ENCODE measurements at regions not wholly inside any gene's neighbourhood (a gene's known extent, or its start where the extent isn't known, plus 50 kb on each side); places are given as distances from the start of the nearest gene placed in this dataset.

- H3K27me3 ChIP-seq (ENCODE audit: insufficient read depth, low read depth), result no peaks in the 10 kb centered on the region
- no peaks in the 10 kb centered on the region for H3K9me2 ChIP-seq (ENCODE audit: insufficient read depth)
- H3K27ac ChIP-seq, result no peak overlapping the region
- no peak overlapping the region for H3K4me3 ChIP-seq
- peak; percentile 37 to 47 for DNase-seq
- no peaks in the 10 kb centered on the region for H3K4me1 ChIP-seq (replicated peaks; ENCODE audit: insufficient read depth)
- H2AFZ ChIP-seq, result no peak overlapping the region
- no peaks in the 10 kb centered on the region for H3F3A ChIP-seq (ENCODE audit: insufficient read depth, low read depth)
- no peak overlapping the region for H3K4me2 ChIP-seq
- no TSS peak for BruUV-seq (replicated peaks)
- H3K36me3 ChIP-seq (ENCODE audit: low read depth), result no peaks in the 10 kb centered on the region
- ChIA-PET POLR2A (ENCODE audit: unreplicated experiment) (no interaction called here), CTCF (no interaction called here)
- TF ChIP-seq CTCF (conservative IDR thresholded peaks at IDR 0.05) (peak; percentile 96), EZH2 (IDR thresholded peaks at IDR 0.05; ENCODE audit: low read depth) (no peak)
- 0 out of 2 replicates have a peak, but pooled peaks cover under 1% of the 10 kb centered on the region for H3K9me3 ChIP-seq (ENCODE audit: insufficient read depth, low read depth)
- intact Hi-C loops (cut with micrococcal nuclease; ENCODE audit: unreplicated experiment), result loop anchor here (1.0 kb wide), 3 partner anchors 275 to 399 kb away; no protein-coding TSS in a partner anchor
- no peaks in the 10 kb centered on the region for H4K20me1 ChIP-seq (ENCODE audit: insufficient read depth)
- no peaks in the 10 kb centered on the region for H3K79me2 ChIP-seq (ENCODE audit: low read depth)
These were observed 435.1 kb upstream of the DDI1 start for GRCh38 chr11:103601225-103601846.

DNA sequence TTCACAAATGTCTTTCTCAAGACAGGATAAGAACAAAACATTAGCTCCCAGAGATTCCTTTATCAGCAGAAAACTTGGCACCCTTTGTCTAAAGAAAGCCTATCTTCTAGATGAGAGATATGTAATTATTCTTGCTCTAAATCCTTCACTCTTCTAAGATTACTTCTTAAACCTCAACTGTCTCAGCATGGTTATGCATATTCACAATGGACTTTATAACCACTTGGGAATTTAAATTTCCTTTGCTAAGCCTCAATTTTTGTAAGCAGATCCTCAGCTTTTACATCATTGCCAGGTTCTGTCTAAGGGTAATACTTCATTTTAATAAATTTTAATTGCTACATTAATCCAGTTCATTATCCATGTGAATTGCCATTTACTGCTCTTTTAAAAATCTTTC lies 433.6 kb upstream of the DDI1 start:
- Histone ChIP-seq H3K27me3 (ENCODE audit: insufficient read depth, low read depth) (no peaks in the 10 kb centered on the region), H3K9me2 (ENCODE audit: insufficient read depth) (no peaks in the 10 kb centered on the region), H4K20me1 (ENCODE audit: insufficient read depth) (no peaks in the 10 kb centered on the region), H3K79me2 (ENCODE audit: low read depth) (no peaks in the 10 kb centered on the region), H3K4me2 (no peak overlapping the region), H3K4me1 (replicated peaks; ENCODE audit: insufficient read depth) (no peaks in the 10 kb centered on the region), H2AFZ (no peak overlapping the region), H3K4me3 (no peak overlapping the region), H3F3A (ENCODE audit: insufficient read depth, low read depth) (no peaks in the 10 kb centered on the region), H3K9me3 (ENCODE audit: insufficient read depth, low read depth) (peaks cover 8% of the 10 kb centered on the region; the same call in 1 of the 2 replicates), H3K27ac (no peak overlapping the region), H3K36me3 (ENCODE audit: low read depth) (no peaks in the 10 kb centered on the region)
- ChIA-PET CTCF (no interaction called here), POLR2A (ENCODE audit: unreplicated experiment) (no interaction called here)
- TF ChIP-seq CTCF (conservative IDR thresholded peaks at IDR 0.05), result no peak
- no peak for TF ChIP-seq EZH2 (IDR thresholded peaks at IDR 0.05; ENCODE audit: low read depth)
- BruUV-seq (replicated peaks), result no TSS peak
- no peak for DNase-seq
- intact Hi-C loops (cut with micrococcal nuclease; ENCODE audit: unreplicated experiment), result no loop called here

- CTCF ChIA-PET, result interaction anchor here (0.6 kb wide), 1 partner anchor 196 kb away, joined by 6 read pairs; no protein-coding TSS in a partner anchor
- H3K9me2 ChIP-seq (ENCODE audit: insufficient read depth), result no peaks in the 10 kb centered on the region
- DNase-seq, result no peak
- intact Hi-C loops (cut with micrococcal nuclease; ENCODE audit: unreplicated experiment), result no loop called here
- H3K79me2 ChIP-seq (ENCODE audit: low read depth), result no peaks in the 10 kb centered on the region
- H3K4me3 ChIP-seq, result no peak overlapping the region
- no peak overlapping the region for H3K4me2 ChIP-seq
- no peaks in the 10 kb centered on the region for H3K27me3 ChIP-seq (ENCODE audit: insufficient read depth, low read depth)
- BruUV-seq (replicated peaks), result no TSS peak
- H3K9me3 ChIP-seq (ENCODE audit: insufficient read depth, low read depth), result peaks cover 21% of the 10 kb centered on the region
- TF ChIP-seq CTCF (conservative IDR thresholded peaks at IDR 0.05) (no peak), EZH2 (IDR thresholded peaks at IDR 0.05; ENCODE audit: low read depth) (no peak)
- POLR2A ChIA-PET (ENCODE audit: unreplicated experiment), result no interaction called here
- H3F3A ChIP-seq (ENCODE audit: insufficient read depth, low read depth), result no peaks in the 10 kb centered on the region
- no peaks in the 10 kb centered on the region for H4K20me1 ChIP-seq (ENCODE audit: insufficient read depth)
- H3K4me1 ChIP-seq (replicated peaks; ENCODE audit: insufficient read depth), result peaks cover 9% of the 10 kb centered on the region
- no peak overlapping the region for H2AFZ ChIP-seq
- no peak overlapping the region for H3K27ac ChIP-seq
- no peaks in the 10 kb centered on the region for H3K36me3 ChIP-seq (ENCODE audit: low read depth)
These were observed 432.1 kb upstream of the DDI1 start for GRCh38 chr11:103604310-103604709.

Measured in PC-9 (cell line).